ENCODE measurements at regions not wholly inside any gene's neighbourhood (a gene's known extent, or its start where the extent isn't known, plus 50 kb on each side); places are given as distances from the start of the nearest gene placed in this dataset.

- H3K4me3 ChIP-seq (ENCODE audit: low read depth, low read length) = no peak overlapping the region
- no peak for DNase-seq (ENCODE audit: low read depth, low spot score)
- no peak for TF ChIP-seq CTCF (IDR thresholded peaks at IDR 0.05; ENCODE audit: insufficient read depth, low read length, missing control alignments)
- ChIA-PET CTCF (no interaction called here), POLR2A (no interaction called here)
These were observed 1305.8 kb downstream of the PCDH7 start for GRCh38 chr4:32025851-32026459.

GRCh38 chr4:32030406-32030805 is 1310.2 kb downstream of the PCDH7 start:
- POLR2A ChIA-PET = no interaction called here
- no peak overlapping the region for H3K4me3 ChIP-seq (ENCODE audit: low read depth, low read length)
- DNase-seq (ENCODE audit: low read depth, low spot score) = no peak
- no peak for TF ChIP-seq CTCF (IDR thresholded peaks at IDR 0.05; ENCODE audit: insufficient read depth, low read length, missing control alignments)
- CTCF ChIA-PET = no interaction called here

- TF ChIP-seq CTCF (IDR thresholded peaks at IDR 0.05; ENCODE audit: insufficient read depth, low read length, missing control alignments) = no peak
- H3K4me3 ChIP-seq (ENCODE audit: low read depth, low read length) = no peak overlapping the region
- ChIA-PET CTCF (no interaction called here), POLR2A (no interaction called here)
- DNase-seq (ENCODE audit: low read depth, low spot score) = no peak
These were observed 1310.9 kb downstream of the PCDH7 start for GRCh38 chr4:32031026-32031425.

- TF ChIP-seq CTCF (IDR thresholded peaks at IDR 0.05; ENCODE audit: insufficient read depth, low read length, missing control alignments) = no peak
- H3K4me3 ChIP-seq (ENCODE audit: low read depth, low read length) = no peak overlapping the region
- CTCF ChIA-PET = no interaction called here
- POLR2A ChIA-PET = no interaction called here
- DNase-seq (ENCODE audit: low read depth, low spot score) = no peak
These were observed 1312.0 kb downstream of the PCDH7 start for GRCh38 chr4:32032136-32032672.

GRCh38 chr4:32037399-32037798 is 1317.2 kb downstream of the PCDH7 start:
- no peak for DNase-seq (ENCODE audit: low read depth, low spot score)
- TF ChIP-seq CTCF (IDR thresholded peaks at IDR 0.05; ENCODE audit: insufficient read depth, low read length, missing control alignments) = no peak
- CTCF ChIA-PET = no interaction called here
- POLR2A ChIA-PET = no interaction called here
- no peak overlapping the region for H3K4me3 ChIP-seq (ENCODE audit: low read depth, low read length)

GRCh38 chr4:32042486-32043247 is 1322.5 kb downstream of the PCDH7 start:
- CTCF ChIA-PET = no interaction called here
- no peak overlapping the region for H3K4me3 ChIP-seq (ENCODE audit: low read depth, low read length)
- no peak for TF ChIP-seq CTCF (IDR thresholded peaks at IDR 0.05; ENCODE audit: insufficient read depth, low read length, missing control alignments)
- POLR2A ChIA-PET = no interaction called here
- DNase-seq (ENCODE audit: low read depth, low spot score) = no peak
